ENCODE measurements at regions not wholly inside any gene's neighbourhood (a gene's known extent, or its start where the extent isn't known, plus 50 kb on each side); places are given as distances from the start of the nearest gene placed in this dataset.

DNA sequence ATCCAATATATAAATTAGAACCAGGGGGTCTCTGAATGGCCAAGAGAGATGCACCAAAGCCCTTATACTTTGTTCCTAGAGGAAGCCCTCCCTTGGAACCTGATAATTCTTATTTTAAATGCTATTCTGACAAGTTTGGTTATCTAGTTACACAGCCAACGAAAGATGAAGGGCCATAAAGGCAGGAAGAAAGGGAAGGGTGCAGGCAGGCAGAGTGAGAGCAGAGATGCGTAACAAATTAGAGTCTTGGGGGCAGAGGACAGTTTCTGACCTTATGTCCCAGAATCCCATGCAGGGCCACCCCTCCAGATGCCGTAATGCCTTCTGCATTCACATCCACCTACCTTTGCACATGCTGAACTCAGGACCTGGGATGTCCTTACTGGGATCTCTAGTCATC, 344.6 kb upstream of the ARID1B start:
- Histone ChIP-seq H3K14ac (ENCODE audit: low read length in 2 of 2) (no peak overlapping the region), H3K9ac (ENCODE audit: low read length) (no peak overlapping the region)
- 71% methylated on average over 3 of the region's 3 CpGs for WGBS

DNA sequence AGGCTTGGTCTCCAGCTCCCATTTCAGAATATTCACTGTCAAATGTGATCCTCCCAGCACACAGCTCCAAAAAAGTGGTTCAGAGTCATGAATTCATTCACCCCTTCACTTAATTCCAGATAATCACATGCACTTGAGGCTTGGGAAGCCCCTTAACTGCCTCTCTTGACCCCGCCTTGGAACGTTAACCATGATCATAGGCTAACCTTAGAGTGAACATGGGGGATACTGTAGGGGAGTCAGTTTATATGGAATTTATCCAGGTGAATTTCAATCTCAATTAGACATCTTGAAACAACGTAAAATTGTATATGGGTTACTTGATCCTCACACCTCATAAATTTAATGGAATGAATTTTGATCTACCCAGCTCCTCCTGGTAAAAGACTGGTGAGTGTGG, 346.8 kb upstream of the ARID1B start:
- no peak overlapping the region for H3K23ac ChIP-seq (ENCODE audit: low read length in 2 of 2)
- H3K9ac ChIP-seq (ENCODE audit: low read length), result no peak overlapping the region
- no peak overlapping the region for H3K4me2 ChIP-seq (ENCODE audit: low read length, poor library complexity, severe bottlenecking)
- H2AFZ ChIP-seq (ENCODE audit: low read depth, low read length), result no peak overlapping the region
- H2BK120ac ChIP-seq (ENCODE audit: low read depth, low read length), result no peak overlapping the region
- WGBS, result no CpG with 5 or more reads among the region's 3 CpGs
- H3K9me3 ChIP-seq (ENCODE audit: control insufficient read depth, low read length), result peaks cover 18% of the 10 kb centered on the region
- H3K36me3 ChIP-seq (ENCODE audit: control insufficient read depth in 1 of 2, insufficient read depth in 2 of 2, low read depth in 1 of 2, low read length in 2 of 2), result no peaks in the 10 kb centered on the region
- H4K8ac ChIP-seq (ENCODE audit: low read length), result no peak overlapping the region
- no peak overlapping the region for H4K91ac ChIP-seq (ENCODE audit: low read length)
- no peak overlapping the region for H3K4me3 ChIP-seq (ENCODE audit: insufficient read depth in 1 of 2, low read depth in 1 of 2, low read length in 2 of 2)
- H3K14ac ChIP-seq (ENCODE audit: low read length in 2 of 2), result no peak overlapping the region
- H2BK5ac ChIP-seq (ENCODE audit: low read depth, low read length, poor library complexity, severe bottlenecking), result no peak overlapping the region
- H3K79me1 ChIP-seq (replicated peaks; ENCODE audit: low read length, poor library complexity, severe bottlenecking), result no peaks in the 10 kb centered on the region
- no peak overlapping the region for H3K18ac ChIP-seq (ENCODE audit: low read depth in 1 of 2, low read length in 2 of 2)
- no peak overlapping the region for H3K4ac ChIP-seq (ENCODE audit: low read depth in 1 of 2, low read length in 2 of 2)
- DNase-seq, result no peak
- no peak overlapping the region for H3K27ac ChIP-seq (ENCODE audit: low read length, poor library complexity, severe bottlenecking)
- H2BK12ac ChIP-seq (ENCODE audit: low read length in 2 of 2), result no peak overlapping the region
- H3K27me3 ChIP-seq (ENCODE audit: control insufficient read depth in 1 of 2, insufficient read depth in 1 of 2, low read length in 2 of 2), result no peaks in the 10 kb centered on the region
- no peak overlapping the region for H2BK15ac ChIP-seq (ENCODE audit: low read depth, poor library complexity, severe bottlenecking)
- no peaks in the 10 kb centered on the region for H3K4me1 ChIP-seq (ENCODE audit: control insufficient read depth, insufficient read depth, low read depth, low read length)
- H2AK5ac ChIP-seq (ENCODE audit: low read length, severe bottlenecking), result no peak overlapping the region

More for the DNA sequence above, 344.6 kb upstream of the ARID1B start:
- no peak overlapping the region for H3K27ac ChIP-seq (ENCODE audit: low read length, poor library complexity, severe bottlenecking)
- no peak overlapping the region for H3K4me3 ChIP-seq (ENCODE audit: insufficient read depth in 1 of 2, low read depth in 1 of 2, low read length in 2 of 2)
- H2BK12ac ChIP-seq (ENCODE audit: low read length in 2 of 2), result no peak overlapping the region
- no peak overlapping the region for H4K8ac ChIP-seq (ENCODE audit: low read length)
- no peak overlapping the region for H2BK15ac ChIP-seq (ENCODE audit: low read depth, poor library complexity, severe bottlenecking)
- H2AK5ac ChIP-seq (ENCODE audit: low read length, severe bottlenecking), result no peak overlapping the region
- no peak overlapping the region for H2BK120ac ChIP-seq (ENCODE audit: low read depth, low read length)
- no peaks in the 10 kb centered on the region for H3K36me3 ChIP-seq (ENCODE audit: control insufficient read depth in 1 of 2, insufficient read depth in 2 of 2, low read depth in 1 of 2, low read length in 2 of 2)
- no peaks in the 10 kb centered on the region for H3K27me3 ChIP-seq (ENCODE audit: control insufficient read depth in 1 of 2, insufficient read depth in 1 of 2, low read length in 2 of 2)
- no peak overlapping the region for H2BK5ac ChIP-seq (ENCODE audit: low read depth, low read length, poor library complexity, severe bottlenecking)
- H3K4ac ChIP-seq (ENCODE audit: low read depth in 1 of 2, low read length in 2 of 2), result no peak overlapping the region
- no peak for DNase-seq
- no peak overlapping the region for H3K4me2 ChIP-seq (ENCODE audit: low read length, poor library complexity, severe bottlenecking)
- H4K91ac ChIP-seq (ENCODE audit: low read length), result no peak overlapping the region
- no peaks in the 10 kb centered on the region for H3K79me1 ChIP-seq (replicated peaks; ENCODE audit: low read length, poor library complexity, severe bottlenecking)
- H3K23ac ChIP-seq (ENCODE audit: low read length in 2 of 2), result no peak overlapping the region
- H2AFZ ChIP-seq (ENCODE audit: low read depth, low read length), result no peak overlapping the region
- H3K18ac ChIP-seq (ENCODE audit: low read depth in 1 of 2, low read length in 2 of 2), result no peak overlapping the region
- peaks cover 18% of the 10 kb centered on the region for H3K9me3 ChIP-seq (ENCODE audit: control insufficient read depth, low read length)
- H3K4me1 ChIP-seq (ENCODE audit: control insufficient read depth, insufficient read depth, low read depth, low read length), result no peaks in the 10 kb centered on the region

DNA sequence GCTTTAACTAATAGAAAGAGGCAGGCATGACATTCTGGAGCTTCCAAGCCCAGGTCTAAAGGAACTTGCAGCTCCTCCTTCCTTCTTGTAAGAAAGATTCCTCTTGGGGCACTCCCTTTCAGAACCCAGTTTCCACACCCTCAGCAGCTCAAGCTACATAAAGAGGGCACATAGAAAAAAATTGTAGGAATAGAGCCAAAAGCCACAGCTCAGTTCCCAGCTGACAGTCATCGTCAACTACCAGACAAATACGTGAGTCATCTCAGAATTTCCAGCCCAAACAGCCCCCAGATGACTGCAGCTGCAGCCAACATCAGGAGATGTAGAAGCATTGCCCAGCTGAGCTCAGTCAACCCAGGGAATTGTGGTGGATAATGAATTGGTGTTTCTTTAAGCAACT, 349.8 kb upstream of the ARID1B start:
- H3K4ac ChIP-seq (ENCODE audit: low read depth in 1 of 2, low read length in 2 of 2), result no peak overlapping the region
- H2AFZ ChIP-seq (ENCODE audit: low read depth, low read length), result no peak overlapping the region
- no peaks in the 10 kb centered on the region for H3K79me1 ChIP-seq (replicated peaks; ENCODE audit: low read length, poor library complexity, severe bottlenecking)
- peak overlapping the region; percentile 60 for H3K27ac ChIP-seq (ENCODE audit: low read length, poor library complexity, severe bottlenecking)
- H2BK5ac ChIP-seq (ENCODE audit: low read depth, low read length, poor library complexity, severe bottlenecking), result no peak overlapping the region
- H3K4me1 ChIP-seq (ENCODE audit: control insufficient read depth, insufficient read depth, low read depth, low read length), result peaks cover 3% of the 10 kb centered on the region
- no peak overlapping the region for H2BK12ac ChIP-seq (ENCODE audit: low read length in 2 of 2)
- H2BK15ac ChIP-seq (ENCODE audit: low read depth, poor library complexity, severe bottlenecking), result no peak overlapping the region
- 8% methylated on average over 2 of the region's 2 CpGs for WGBS
- H3K27me3 ChIP-seq (ENCODE audit: control insufficient read depth in 1 of 2, insufficient read depth in 1 of 2, low read length in 2 of 2), result no peaks in the 10 kb centered on the region
- H4K8ac ChIP-seq (ENCODE audit: low read length), result no peak overlapping the region
- H3K9ac ChIP-seq (ENCODE audit: low read length), result peak overlapping the region; percentile 55
- H4K91ac ChIP-seq (ENCODE audit: low read length), result no peak overlapping the region
- no peak overlapping the region for H2AK5ac ChIP-seq (ENCODE audit: low read length, severe bottlenecking)
- no peak overlapping the region for H3K14ac ChIP-seq (ENCODE audit: low read length in 2 of 2)
- H3K23ac ChIP-seq (ENCODE audit: low read length in 2 of 2), result no peak overlapping the region
- no peak overlapping the region for H3K4me3 ChIP-seq (ENCODE audit: insufficient read depth in 1 of 2, low read depth in 1 of 2, low read length in 2 of 2)
- H3K4me2 ChIP-seq (ENCODE audit: low read length, poor library complexity, severe bottlenecking), result no peak overlapping the region
- H3K36me3 ChIP-seq (ENCODE audit: control insufficient read depth in 1 of 2, insufficient read depth in 2 of 2, low read depth in 1 of 2, low read length in 2 of 2), result no peaks in the 10 kb centered on the region
- H2BK120ac ChIP-seq (ENCODE audit: low read depth, low read length), result no peak overlapping the region
- DNase-seq, result peak; percentile 94
- H3K18ac ChIP-seq (ENCODE audit: low read depth in 1 of 2, low read length in 2 of 2), result no peak overlapping the region
- H3K9me3 ChIP-seq (ENCODE audit: control insufficient read depth, low read length), result peaks cover 18% of the 10 kb centered on the region

DNA sequence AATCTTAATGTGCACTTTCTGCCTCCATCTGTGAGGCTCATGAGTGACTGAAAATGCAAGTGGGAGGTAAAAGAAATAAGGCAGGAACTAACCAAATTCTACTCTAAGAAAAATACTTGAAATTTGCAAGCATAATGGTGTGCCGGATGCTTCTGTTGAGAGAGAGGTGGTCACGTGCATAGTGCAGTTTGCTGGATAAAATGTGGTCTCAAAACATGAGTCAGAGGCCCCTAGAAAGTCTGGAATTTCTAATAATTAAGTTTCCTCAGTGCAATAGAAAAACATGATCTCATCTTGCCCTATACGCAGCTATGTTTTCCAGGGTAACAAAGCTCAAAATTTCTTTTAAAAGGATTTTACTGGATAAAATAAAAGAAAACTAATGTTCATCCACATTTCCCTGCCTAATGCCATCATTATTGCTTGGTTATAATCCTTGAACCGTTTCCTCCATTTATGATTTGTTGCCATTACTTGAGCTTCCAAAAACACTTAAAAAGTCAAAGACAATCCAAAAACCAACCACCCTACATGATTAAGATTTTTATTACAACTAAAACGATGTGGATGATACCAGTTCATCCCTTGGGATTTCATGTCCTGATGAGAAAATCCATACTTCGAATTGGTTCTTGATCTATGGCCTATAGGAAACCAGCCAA, 351.7 kb upstream of the ARID1B start:
- Histone ChIP-seq H3K9me3 (ENCODE audit: control insufficient read depth, low read length) (peaks cover 22% of the 10 kb centered on the region), H3K4me1 (ENCODE audit: control insufficient read depth, insufficient read depth, low read depth, low read length) (peaks cover 3% of the 10 kb centered on the region), H4K8ac (ENCODE audit: low read length) (no peak overlapping the region), H3K23ac (ENCODE audit: low read length in 2 of 2) (no peak overlapping the region), H3K27me3 (ENCODE audit: control insufficient read depth in 1 of 2, insufficient read depth in 1 of 2, low read length in 2 of 2) (no peaks in the 10 kb centered on the region), H3K4me2 (ENCODE audit: low read length, poor library complexity, severe bottlenecking) (no peak overlapping the region), H3K14ac (ENCODE audit: low read length in 2 of 2) (no peak overlapping the region), H3K4me3 (ENCODE audit: insufficient read depth in 1 of 2, low read depth in 1 of 2, low read length in 2 of 2) (no peak overlapping the region), H2BK120ac (ENCODE audit: low read depth, low read length) (no peak overlapping the region), H2BK12ac (ENCODE audit: low read length in 2 of 2) (no peak overlapping the region), H3K9ac (ENCODE audit: low read length) (peak overlapping the region; percentile 79), H2AK5ac (ENCODE audit: low read length, severe bottlenecking) (no peak overlapping the region), H2BK15ac (ENCODE audit: low read depth, poor library complexity, severe bottlenecking) (no peak overlapping the region), H3K18ac (ENCODE audit: low read depth in 1 of 2, low read length in 2 of 2) (no peak overlapping the region), H3K79me1 (replicated peaks; ENCODE audit: low read length, poor library complexity, severe bottlenecking) (no peaks in the 10 kb centered on the region), H3K27ac (ENCODE audit: low read length, poor library complexity, severe bottlenecking) (peak overlapping the region; percentile 80), H2BK5ac (ENCODE audit: low read depth, low read length, poor library complexity, severe bottlenecking) (no peak overlapping the region), H2AFZ (ENCODE audit: low read depth, low read length) (no peak overlapping the region), H3K36me3 (ENCODE audit: control insufficient read depth in 1 of 2, insufficient read depth in 2 of 2, low read depth in 1 of 2, low read length in 2 of 2) (no peaks in the 10 kb centered on the region), H4K91ac (ENCODE audit: low read length) (no peak overlapping the region), H3K4ac (ENCODE audit: low read depth in 1 of 2, low read length in 2 of 2) (no peak overlapping the region)
- 67% methylated on average over 3 of the region's 6 CpGs for WGBS
- DNase-seq, result peak; percentile 74
